Vagina (tissue), 2 donors: ENCODE measurements at regions not wholly inside any gene's neighbourhood (a gene's known extent, or its start where the extent isn't known, plus 50 kb on each side); places are given as distances from the start of the nearest gene placed in this dataset.

Source experiments
- POLR2A ChIP-seq, 2 donors: fragments of 450-650 bp; IDR thresholded peaks; one replicate each; pipeline ENCODE4 v1.6.1; 2017; ENCODE audit warnings: antibody characterized with exemption in 2 of 2, mild to moderate bottlenecking in 2 of 2, moderate library complexity in 2 of 2
- POLR2AphosphoS5 ChIP-seq, 2 donors: sonication (generic); formaldehyde crosslinking; IDR thresholded peaks; one replicate each; pipeline ENCODE4 v1.9.0; 2017; ENCODE audit warnings: antibody characterized with exemption in 2 of 2, mild to moderate bottlenecking in 2 of 2, low read depth in 1 of 2; ENCODE audit not compliant: insufficient read depth in 1 of 2
- TF ChIP-seq, protein P1 (sequence below), 3 experiments: fragments of 450-650 bp in 2 of 3; fragments of 200-600 bp in 1 of 3; sonication (generic) in 1 of 3; IDR thresholded peaks; one replicate each; pipeline ENCODE4 v1.5.1; 2017 to 2019; ENCODE audit warnings: antibody characterized with exemption in 3 of 3, mild to moderate bottlenecking in 2 of 3, moderate library complexity in 2 of 3

DNA sequence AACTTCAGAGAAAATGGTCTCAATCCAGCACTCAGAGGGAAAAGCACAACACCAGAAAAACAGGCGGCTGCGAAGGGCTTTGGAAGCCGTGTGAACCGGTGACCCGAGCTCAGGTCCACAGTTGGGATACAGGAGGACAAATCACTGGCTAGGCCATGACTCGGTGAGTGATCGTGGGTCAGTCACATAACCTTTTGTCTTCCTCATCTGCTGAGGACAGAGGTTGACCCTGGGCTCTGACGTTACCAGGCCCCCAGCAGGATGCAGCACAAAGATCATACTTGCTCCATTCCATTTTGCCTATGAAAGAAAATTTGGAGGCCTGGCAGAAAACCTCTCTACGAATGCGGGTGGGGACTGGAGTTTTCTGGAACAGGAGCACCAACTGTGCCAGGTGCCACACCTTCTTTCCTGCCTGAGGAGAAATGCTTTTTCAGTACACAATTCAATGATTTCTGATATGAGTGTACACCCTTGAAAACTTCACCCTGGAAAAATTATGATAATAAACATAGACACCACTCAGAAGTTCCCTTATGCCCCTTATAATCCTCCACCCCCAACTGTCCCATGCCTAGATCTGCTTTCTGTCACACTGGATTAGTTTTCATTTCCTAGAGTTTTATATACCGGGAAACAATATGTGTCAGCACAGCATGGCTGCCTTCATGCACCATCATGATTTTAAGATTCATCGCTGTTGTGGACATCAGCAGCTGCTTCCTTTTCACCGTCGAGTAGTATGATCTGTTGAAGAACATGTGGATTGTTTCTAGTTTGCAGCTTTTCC, 85.3 kb upstream of the RALGAPA2 start:
- TF ChIP-seq POLR2A (IDR thresholded peaks at IDR 0.05) (no peak), POLR2AphosphoS5 (IDR thresholded peaks at IDR 0.05; ENCODE audit: insufficient read depth in 1 of 2, low read depth in 1 of 2) (no peak)
- TF ChIP-seq, protein P1, sequence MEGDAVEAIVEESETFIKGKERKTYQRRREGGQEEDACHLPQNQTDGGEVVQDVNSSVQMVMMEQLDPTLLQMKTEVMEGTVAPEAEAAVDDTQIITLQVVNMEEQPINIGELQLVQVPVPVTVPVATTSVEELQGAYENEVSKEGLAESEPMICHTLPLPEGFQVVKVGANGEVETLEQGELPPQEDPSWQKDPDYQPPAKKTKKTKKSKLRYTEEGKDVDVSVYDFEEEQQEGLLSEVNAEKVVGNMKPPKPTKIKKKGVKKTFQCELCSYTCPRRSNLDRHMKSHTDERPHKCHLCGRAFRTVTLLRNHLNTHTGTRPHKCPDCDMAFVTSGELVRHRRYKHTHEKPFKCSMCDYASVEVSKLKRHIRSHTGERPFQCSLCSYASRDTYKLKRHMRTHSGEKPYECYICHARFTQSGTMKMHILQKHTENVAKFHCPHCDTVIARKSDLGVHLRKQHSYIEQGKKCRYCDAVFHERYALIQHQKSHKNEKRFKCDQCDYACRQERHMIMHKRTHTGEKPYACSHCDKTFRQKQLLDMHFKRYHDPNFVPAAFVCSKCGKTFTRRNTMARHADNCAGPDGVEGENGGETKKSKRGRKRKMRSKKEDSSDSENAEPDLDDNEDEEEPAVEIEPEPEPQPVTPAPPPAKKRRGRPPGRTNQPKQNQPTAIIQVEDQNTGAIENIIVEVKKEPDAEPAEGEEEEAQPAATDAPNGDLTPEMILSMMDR (IDR thresholded peaks at IDR 0.05), result no peak
